VCaP (cell line): ENCODE measurements at regions not wholly inside any gene's neighbourhood (a gene's known extent, or its start where the extent isn't known, plus 50 kb on each side); places are given as distances from the start of the nearest gene placed in this dataset.

Experiments used
- H3K27ac ChIP-seq: fragments of 450-650 bp; 2 replicates; pipeline ENCODE4 v1.5.1; 2017
- CTCF ChIP-seq: fragments of 450-650 bp; conservative IDR thresholded peaks from 2 replicates; pipeline ENCODE4 v1.5.1; 2017; ENCODE audit warnings: mild to moderate bottlenecking, moderate library complexity

- TF ChIP-seq CTCF: no peak
- no peak overlapping the region for H3K27ac ChIP-seq
These were observed 148.2 kb downstream of the BMP7 start for GRCh38 chr20:57118107-57118769.
